ENCODE measurements at regions not wholly inside any gene's neighbourhood (a gene's known extent, or its start where the extent isn't known, plus 50 kb on each side); places are given as distances from the start of the nearest gene placed in this dataset.

DNA sequence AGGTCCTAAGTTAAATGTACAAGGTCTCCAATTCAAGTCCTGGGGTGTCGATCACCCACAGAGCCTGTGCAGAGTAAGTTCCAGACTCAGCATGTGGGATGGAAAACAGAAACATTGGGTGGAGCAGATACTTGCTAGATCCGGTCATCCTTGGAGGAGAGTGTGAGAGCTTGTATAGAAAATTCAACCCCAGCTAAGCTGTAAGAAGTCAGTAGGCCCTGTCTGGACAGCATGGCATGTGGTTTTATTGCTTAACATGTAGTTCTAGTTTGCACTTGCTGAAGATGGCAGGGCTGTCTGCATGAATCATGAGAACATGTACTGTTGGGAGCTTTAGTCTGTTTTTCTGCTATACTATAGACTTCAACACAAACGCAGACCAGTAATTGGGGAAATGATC, 189.6 kb upstream of the RMP24 start:
- no peak overlapping the region for H3K27ac ChIP-seq
- TF ChIP-seq, protein P1, sequence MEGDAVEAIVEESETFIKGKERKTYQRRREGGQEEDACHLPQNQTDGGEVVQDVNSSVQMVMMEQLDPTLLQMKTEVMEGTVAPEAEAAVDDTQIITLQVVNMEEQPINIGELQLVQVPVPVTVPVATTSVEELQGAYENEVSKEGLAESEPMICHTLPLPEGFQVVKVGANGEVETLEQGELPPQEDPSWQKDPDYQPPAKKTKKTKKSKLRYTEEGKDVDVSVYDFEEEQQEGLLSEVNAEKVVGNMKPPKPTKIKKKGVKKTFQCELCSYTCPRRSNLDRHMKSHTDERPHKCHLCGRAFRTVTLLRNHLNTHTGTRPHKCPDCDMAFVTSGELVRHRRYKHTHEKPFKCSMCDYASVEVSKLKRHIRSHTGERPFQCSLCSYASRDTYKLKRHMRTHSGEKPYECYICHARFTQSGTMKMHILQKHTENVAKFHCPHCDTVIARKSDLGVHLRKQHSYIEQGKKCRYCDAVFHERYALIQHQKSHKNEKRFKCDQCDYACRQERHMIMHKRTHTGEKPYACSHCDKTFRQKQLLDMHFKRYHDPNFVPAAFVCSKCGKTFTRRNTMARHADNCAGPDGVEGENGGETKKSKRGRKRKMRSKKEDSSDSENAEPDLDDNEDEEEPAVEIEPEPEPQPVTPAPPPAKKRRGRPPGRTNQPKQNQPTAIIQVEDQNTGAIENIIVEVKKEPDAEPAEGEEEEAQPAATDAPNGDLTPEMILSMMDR (conservative IDR thresholded peaks at IDR 0.05): no peak

DNA sequence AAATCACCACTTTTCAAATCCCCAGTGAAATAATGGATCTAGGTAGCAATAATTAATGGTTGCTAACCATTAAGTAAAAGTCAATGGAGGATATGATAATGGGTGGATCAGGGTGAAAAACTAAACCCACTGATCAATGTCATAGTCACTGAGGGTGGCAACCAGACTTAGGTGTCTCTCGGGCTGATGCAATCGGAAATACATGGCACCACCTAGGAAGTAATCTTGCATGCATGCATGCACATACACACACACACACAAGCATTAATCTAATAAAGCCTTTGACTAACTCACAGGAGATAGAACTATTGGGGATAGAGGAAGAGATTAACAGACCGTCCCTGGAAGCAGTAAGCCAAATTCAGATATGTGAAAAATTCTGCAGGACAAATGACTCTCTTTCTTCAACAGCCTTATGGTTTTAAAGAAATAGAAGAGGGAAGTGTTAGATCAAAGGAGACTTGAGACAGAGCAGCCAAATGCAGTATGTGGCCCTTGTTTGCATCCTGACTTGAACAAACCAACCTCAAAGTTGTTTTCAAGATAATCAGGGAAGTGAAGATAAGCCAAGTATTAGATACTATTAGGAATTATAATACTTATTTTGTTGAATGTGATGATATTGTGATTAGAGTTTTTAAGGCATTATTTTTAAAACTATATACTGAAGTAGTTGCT, 186.0 kb upstream of the RMP24 start:
- H3K27ac ChIP-seq: no peak overlapping the region
- TF ChIP-seq, protein P1 (conservative IDR thresholded peaks at IDR 0.05): no peak

DNA sequence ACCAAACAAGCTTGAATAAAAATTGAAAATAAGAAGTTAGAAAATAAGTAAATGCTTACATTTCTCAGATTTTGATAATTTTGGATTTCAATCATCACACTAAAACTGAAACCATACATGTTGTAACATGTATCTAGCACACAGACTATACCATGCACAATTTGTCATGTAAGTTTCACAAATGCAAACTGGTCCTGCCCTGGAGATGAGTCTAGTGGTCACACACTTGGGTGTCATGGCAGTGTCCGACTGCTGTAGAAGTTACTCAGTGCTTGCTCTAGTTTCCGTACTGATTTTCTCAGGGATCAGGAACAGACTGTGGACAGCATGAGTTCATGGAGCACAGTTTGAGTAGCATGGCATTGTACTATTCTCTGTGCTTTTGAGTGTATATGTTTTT, 182.9 kb upstream of the RMP24 start:
- TF ChIP-seq, protein P1 (conservative IDR thresholded peaks at IDR 0.05): no peak
- no peak overlapping the region for H3K27ac ChIP-seq

DNA sequence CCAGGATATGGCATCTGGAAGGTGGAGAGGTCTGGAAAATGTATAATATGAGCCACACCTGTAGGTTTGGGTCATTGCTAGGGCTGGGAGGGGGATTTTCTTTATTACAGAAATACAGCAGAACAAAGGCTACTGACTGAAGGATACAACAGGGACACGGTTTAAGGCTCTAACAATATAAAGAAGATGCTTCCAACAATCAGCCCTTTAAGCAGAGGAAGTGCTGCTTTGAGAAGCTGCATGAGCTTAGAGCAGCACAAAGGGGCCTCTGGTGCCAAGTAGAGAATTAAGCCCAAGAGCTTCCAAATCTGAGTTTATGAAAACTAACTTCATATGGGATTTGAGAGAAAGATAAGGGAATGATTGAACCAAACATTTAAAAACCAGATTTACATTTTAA, 174.5 kb upstream of the RMP24 start:
- TF ChIP-seq, protein P1 (conservative IDR thresholded peaks at IDR 0.05): no peak
- H3K27ac ChIP-seq: no peak overlapping the region

DNA sequence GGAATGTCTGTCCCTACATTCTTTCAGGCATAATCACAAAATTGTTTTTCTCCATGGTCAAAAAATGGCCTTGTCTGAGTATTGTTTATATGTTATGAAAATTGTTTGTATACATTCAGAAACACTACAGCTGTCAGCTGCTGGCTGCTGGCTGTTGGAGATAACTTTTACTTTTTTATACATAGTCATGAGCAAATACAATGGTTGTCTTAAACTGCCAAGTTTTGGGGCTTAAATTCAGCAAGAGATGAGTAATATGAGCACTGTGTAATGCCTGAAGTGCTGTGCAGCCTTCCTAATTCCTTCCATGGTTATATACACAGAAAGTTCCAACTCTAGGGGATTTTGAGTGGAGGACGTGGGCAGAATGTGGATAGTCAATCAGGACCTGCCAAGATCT, 168.9 kb upstream of the RMP24 start:
- no peak overlapping the region for H3K27ac ChIP-seq
- TF ChIP-seq, protein P1 (conservative IDR thresholded peaks at IDR 0.05): no peak

DNA sequence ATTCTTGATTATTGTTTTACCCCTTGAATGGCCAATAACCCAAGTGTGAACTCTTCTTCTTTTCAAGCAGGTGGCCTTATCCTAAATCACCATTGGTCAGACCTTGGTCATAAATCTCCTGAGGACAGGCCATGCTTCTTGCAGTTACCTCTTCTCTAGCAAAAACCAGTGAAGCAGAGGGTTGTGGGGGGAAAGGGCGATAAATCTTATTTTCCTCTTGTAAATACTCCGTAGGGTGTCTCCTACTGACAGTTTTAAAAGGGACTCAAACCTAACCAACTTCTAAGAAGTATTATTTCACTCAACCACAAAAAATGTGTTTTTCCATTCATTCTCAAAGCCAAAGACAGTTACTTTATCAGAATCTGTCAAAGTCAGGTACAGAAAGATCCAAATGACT, 168.1 kb upstream of the RMP24 start:
- no peak overlapping the region for H3K27ac ChIP-seq
- TF ChIP-seq, protein P1 (conservative IDR thresholded peaks at IDR 0.05): no peak

DNA sequence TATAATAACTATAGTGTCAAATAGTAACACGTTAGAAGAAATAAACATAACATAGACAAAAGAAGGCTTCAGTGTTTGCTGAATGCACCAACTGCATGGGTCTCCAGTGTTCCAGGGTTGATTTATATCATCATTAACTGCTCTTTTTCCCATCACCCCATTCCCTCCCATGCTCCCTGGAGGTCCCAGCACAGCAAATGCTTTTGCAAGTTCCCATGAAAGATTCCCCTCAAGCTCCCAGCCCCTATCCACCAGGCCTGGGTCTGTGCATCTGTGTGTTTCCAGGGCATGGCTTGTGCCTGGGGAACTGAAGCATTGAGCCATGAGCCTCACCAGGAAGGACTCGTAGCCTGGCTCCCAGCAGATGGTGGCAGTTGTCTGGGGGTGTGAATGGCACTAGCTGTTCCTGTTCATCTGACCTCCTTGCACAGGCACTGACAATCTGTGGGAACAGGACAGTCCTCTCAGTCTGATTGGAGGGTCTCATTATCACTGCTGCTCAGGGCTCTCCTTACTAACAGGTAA, 164.6 kb upstream of the RMP24 start:
- H3K27ac ChIP-seq: no peak overlapping the region
- TF ChIP-seq, protein P1 (conservative IDR thresholded peaks at IDR 0.05): no peak
